ENCODE measurements at regions not wholly inside any gene's neighbourhood (a gene's known extent, or its start where the extent isn't known, plus 50 kb on each side); places are given as distances from the start of the nearest gene placed in this dataset.
A peak's percentile ranks its signal among the peaks of the same experiment; 100 is the strongest.

DNA sequence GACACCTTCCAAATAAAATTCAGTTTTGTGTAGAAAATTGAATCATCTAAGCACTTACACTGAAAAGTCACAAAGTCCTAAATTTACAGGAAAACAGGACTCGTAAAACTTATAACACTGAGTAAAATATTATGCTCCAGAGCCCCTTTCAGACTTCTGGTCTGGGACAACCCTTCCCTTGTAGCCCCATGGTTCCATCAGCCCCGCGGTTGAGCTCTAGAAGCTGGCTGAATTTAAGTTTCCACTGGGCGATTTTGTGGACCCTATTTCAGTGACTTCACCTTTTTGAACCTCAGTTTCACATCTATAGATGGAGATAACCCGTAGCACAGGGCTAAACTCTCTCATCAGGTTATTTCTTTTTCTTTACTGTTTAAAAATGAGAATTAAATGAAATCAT, 117.7 kb upstream of the BACH2 start:
- no peaks in the 10 kb centered on the region for H3K27me3 ChIP-seq
- no peaks in the 10 kb centered on the region for H3K36me3 ChIP-seq
- no peak overlapping the region for H3K4me3 ChIP-seq
- DNase-seq = no peak
- TF ChIP-seq, protein P1, sequence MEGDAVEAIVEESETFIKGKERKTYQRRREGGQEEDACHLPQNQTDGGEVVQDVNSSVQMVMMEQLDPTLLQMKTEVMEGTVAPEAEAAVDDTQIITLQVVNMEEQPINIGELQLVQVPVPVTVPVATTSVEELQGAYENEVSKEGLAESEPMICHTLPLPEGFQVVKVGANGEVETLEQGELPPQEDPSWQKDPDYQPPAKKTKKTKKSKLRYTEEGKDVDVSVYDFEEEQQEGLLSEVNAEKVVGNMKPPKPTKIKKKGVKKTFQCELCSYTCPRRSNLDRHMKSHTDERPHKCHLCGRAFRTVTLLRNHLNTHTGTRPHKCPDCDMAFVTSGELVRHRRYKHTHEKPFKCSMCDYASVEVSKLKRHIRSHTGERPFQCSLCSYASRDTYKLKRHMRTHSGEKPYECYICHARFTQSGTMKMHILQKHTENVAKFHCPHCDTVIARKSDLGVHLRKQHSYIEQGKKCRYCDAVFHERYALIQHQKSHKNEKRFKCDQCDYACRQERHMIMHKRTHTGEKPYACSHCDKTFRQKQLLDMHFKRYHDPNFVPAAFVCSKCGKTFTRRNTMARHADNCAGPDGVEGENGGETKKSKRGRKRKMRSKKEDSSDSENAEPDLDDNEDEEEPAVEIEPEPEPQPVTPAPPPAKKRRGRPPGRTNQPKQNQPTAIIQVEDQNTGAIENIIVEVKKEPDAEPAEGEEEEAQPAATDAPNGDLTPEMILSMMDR (IDR thresholded peaks at IDR 0.05) = no peak
- no peak for TF ChIP-seq POLR2A (IDR thresholded peaks at IDR 0.05)
- no peaks in the 10 kb centered on the region for H3K9me3 ChIP-seq
- intact Hi-C loops (cut with DNase I; ENCODE audit: low total_unique reads) = no loop called here
- no peaks in the 10 kb centered on the region for H3K4me1 ChIP-seq
- no peak overlapping the region for H3K27ac ChIP-seq

DNA sequence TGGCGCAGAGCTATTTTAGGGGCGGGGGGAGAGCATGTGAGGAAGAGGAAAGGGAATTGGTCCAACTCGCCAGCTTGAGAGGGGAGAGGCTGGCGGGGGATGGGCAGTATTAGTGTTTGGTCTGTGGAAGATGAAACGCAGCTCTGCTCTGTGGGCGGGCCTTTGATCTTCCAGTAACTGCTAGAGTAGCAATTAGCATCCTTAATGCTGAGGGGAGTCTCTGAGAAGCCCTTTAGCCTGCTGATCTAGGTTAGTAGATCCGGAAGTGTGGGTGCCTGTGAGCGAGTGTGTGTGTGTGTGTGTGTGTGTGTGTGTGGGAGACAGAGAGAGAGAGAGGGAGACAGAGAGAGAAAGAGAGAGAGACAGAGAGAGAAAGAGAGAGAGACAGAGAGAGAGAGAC, 117.2 kb upstream of the BACH2 start:
- Histone ChIP-seq H3K27me3 (no peaks in the 10 kb centered on the region), H3K4me3 (peak overlapping the region; percentile 14 to 19), H3K27ac (no peak overlapping the region), H3K36me3 (no peaks in the 10 kb centered on the region), H3K9me3 (no peaks in the 10 kb centered on the region), H3K4me1 (no peaks in the 10 kb centered on the region)
- TF ChIP-seq, protein P1 (IDR thresholded peaks at IDR 0.05) = no peak
- TF ChIP-seq POLR2A (IDR thresholded peaks at IDR 0.05) = no peak
- peak in 1 of 2 donors; percentile 28 for DNase-seq
- intact Hi-C loops (cut with DNase I; ENCODE audit: low total_unique reads) = no loop called here

DNA sequence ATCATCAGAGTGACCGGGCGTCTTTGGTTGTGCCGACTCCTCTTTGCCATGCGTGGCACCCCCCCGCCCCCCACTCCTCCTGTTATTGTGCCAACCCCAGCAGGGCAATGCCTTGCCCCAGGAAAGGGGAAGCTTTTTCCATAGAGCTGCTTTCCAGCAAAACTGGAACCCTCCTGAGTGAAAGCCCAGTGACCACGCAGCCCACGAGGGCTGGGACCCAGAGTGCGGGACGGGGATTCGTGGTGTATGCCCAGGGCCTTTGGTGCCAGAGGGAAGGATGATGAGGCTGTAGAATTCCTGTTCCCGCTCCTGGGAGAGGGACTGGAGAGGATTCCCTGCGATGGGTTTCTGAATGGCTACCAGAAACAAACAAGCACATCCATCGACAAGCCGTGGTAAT, 116.8 kb upstream of the BACH2 start:
- Histone ChIP-seq H3K27ac (no peak overlapping the region), H3K4me1 (no peaks in the 10 kb centered on the region), H3K36me3 (no peaks in the 10 kb centered on the region), H3K4me3 (peak overlapping the region; percentile 14 to 19), H3K9me3 (no peaks in the 10 kb centered on the region), H3K27me3 (no peaks in the 10 kb centered on the region)
- intact Hi-C loops (cut with DNase I; ENCODE audit: low total_unique reads) = no loop called here
- TF ChIP-seq, protein P1 (IDR thresholded peaks at IDR 0.05) = no peak
- no peak for TF ChIP-seq POLR2A (IDR thresholded peaks at IDR 0.05)
- no peak for DNase-seq

DNA sequence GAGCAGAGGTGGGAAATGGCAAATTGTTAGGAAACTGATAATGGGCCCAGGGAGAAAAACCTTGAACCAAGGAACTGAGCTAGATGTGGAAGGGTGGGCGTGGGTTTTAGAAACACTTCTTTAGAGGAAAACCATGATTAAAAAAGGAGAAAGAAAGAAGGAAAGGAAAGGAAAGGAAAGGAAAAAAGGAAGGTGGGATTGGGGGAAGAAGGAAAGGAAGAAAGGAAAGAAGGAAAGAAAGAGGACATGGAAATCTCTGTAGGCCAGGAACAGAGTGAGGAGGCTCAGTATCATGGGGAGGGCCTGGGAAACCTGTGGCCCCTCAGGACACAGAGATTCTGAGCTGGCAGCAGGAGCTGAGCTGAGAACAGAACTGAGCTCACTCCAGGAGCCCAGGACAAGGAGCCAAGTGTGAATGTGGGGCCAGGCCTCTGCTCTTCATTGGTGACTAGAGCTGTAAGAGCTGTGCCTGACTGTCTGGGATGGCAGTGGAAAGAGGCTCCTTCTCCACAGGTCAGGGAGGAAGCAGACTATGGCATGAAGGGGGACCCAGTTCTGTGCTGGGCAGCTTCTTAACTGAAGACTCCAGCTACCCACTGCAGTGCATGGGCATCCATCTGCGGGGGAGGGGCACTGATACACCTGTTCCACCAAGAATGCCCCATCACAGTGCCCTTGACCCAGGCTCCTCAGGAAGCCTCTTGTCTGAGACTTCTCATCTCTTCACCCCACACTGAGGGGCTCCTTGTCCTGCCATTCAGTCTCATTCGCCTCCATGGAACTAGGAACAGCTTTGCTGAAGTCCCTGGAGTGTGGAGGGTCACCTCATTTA, 116.1 kb upstream of the BACH2 start:
- no peaks in the 10 kb centered on the region for H3K9me3 ChIP-seq
- intact Hi-C loops (cut with DNase I; ENCODE audit: low total_unique reads) = no loop called here
- no peaks in the 10 kb centered on the region for H3K27me3 ChIP-seq
- no peak for DNase-seq
- no peak overlapping the region for H3K27ac ChIP-seq
- no peak overlapping the region for H3K4me3 ChIP-seq
- no peaks in the 10 kb centered on the region for H3K4me1 ChIP-seq
- no peaks in the 10 kb centered on the region for H3K36me3 ChIP-seq
- TF ChIP-seq, protein P1 (IDR thresholded peaks at IDR 0.05) = no peak
- TF ChIP-seq POLR2A (IDR thresholded peaks at IDR 0.05) = no peak

DNA sequence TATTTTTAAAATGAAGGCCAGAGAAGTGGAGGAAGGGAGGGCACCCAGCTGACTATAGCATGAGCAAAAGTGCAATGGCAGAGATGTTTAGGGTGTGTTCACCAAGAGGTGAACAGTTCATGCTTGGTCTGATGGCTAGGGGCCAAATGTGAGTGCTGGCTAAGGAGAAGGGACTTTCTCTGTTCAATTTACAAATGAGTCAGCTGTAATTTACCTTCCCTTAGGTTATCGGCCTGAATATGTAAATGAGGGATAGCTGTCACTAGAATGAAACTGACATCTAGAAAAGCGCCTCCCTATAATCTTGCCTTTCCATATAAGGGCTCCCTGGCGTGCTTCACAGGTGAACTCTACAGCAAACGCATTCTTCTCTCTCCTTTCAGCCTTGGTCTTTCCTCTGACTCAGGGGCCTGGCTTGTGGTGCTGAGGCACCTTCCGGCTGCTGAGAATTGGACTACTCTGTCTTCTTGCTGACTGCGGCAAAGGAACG, 114.7 kb upstream of the BACH2 start:
- Histone ChIP-seq H3K9me3 (no peaks in the 10 kb centered on the region), H3K36me3 (no peaks in the 10 kb centered on the region), H3K4me1 (no peaks in the 10 kb centered on the region), H3K4me3 (no peak overlapping the region), H3K27ac (no peak overlapping the region), H3K27me3 (no peaks in the 10 kb centered on the region)
- intact Hi-C loops (cut with DNase I; ENCODE audit: low total_unique reads) = no loop called here
- DNase-seq = no peak
- TF ChIP-seq, protein P1 (IDR thresholded peaks at IDR 0.05) = no peak
- TF ChIP-seq POLR2A (IDR thresholded peaks at IDR 0.05) = no peak

Data from uterus (tissue), 3 donors.